Umbilical cord (tissue), 1 donor: ENCODE measurements at regions not wholly inside any gene's neighbourhood (a gene's known extent, or its start where the extent isn't known, plus 50 kb on each side); places are given as distances from the start of the nearest gene placed in this dataset.
A peak's percentile ranks its signal among the peaks of the same experiment; 100 is the strongest.
"Not testable (repeated sequence)": the region's sequence is repeated elsewhere in the genome, so short reads cannot be mapped to it uniquely, and the experiment has no call there.

ENCODE experiments used
- DNase-seq: peaks from one replicate; pipeline ENCODE4 v3.0.0-alpha.2; 2015; ENCODE audit warnings: low spot score

- DNase-seq = no peak
Observed at GRCh38 chr13:111064661-111065060, 50.4 kb upstream of the ARHGEF7 start.

GRCh38 chr13:111062966-111063365 is 52.1 kb upstream of the ARHGEF7 start:
- no peak for DNase-seq

DNA sequence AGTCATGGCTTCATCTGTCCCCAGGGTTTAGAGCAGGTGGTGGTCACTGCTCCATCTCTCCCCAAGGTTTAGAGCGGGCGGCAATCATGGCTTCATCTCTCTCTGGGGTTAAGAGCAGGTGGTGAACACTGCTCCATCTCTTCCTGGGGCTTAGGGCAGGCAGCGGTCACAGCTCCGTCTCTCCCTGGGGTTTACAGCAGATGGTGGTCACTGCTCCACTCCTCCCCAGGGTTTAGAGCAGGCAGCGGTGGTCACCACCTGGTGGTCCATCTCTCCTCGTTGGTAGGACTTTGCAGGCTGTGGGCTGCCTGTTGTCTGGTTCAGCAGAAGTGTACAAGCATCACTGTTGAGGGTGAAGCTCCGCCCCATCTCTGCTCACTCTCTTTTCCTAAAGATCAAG is 52.8 kb upstream of the ARHGEF7 start:
- no peak for DNase-seq

DNA sequence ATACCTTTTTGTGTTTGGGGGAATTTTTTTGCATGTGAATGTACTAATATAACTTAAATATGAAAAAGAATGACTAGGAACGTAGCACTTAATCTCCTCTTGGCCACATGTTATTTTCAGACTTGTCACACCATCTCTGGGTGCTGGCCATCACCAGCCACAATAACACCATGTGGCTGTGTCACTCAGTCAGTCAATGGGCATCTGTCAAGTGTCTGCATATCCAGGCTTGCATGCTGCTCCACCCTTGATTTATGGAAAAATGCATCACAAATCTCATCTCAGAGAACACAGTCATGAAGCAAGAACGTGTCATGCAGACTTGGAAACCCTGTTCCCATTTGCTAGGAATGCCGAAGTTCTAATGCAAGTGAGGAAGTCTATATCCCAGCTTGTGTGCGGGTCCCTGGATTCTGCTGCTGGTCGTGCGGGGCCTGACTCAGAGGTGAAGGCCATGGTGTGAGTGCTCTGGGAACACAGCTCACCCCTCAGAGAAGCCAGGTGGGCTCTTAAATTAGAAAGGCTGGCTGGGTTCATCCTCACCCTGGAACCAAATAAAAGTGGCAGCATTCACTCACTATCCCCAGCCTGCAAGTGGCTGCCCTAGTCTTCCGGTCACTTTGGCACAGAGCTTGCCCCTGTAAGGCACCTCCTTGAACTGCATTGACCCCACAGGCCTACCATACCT is 53.6 kb upstream of the ARHGEF7 start:
- DNase-seq = no peak

- DNase-seq = no peak
Observed at GRCh38 chr13:111060237-111060919, 54.7 kb upstream of the ARHGEF7 start.

DNA sequence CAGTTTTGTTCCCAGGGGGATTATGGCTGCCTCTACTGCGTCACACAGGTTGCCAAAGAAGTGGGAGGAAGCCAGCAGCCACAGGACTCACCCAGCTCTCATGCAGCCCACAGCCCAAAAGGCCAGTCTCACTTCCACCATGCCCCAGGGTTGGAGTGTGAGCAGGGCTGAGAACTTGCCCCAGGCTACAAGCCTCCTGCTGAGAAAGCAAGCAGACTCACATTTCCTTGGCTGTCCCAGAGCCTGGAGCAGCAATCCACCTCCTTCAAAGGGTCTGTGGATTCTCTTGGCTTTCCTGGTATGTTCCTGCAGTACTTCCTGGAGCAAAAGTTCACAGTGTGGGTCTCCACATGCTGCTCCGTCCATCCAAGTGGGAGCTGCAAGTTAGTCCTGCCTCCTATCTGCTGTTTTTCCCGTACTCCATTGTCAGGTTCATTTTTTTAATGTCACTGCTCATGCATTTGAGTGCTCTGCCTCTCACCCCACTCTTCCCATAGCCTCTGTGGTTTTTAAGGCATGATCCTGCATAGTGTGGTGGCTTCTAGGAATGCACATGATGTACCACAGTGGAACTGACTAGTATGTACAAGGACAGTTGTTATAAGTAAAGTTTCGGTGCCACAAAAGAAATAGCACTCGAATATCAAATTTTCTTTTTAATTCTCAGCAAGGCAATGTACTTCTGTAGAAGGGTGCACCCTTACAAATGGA is 56.2 kb upstream of the ARHGEF7 start:
- no peak for DNase-seq

DNA sequence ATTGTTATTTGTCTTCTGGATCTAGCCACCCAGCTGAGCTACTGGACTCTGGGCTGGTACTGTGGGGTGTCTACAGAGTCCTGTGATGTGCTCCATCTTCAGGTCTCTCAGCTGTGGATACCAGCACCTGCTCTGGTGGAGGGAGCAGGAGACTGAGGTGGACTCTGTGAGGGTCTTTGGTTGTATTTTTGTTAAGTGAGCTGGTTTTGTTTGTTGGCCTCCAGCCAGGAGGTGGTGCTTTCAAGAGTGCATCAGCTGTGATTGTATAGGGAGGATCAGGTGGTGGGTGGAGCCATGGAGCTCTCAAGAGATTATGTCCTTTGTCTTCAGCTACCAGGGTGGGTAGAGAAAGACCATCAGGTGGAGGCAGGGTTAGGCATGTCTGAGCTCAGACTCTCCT is 56.8 kb upstream of the ARHGEF7 start:
- not testable (repeated sequence) for DNase-seq

GRCh38 chr13:111051726-111052232 is 63.3 kb upstream of the ARHGEF7 start:
- not testable (repeated sequence) for DNase-seq

DNA sequence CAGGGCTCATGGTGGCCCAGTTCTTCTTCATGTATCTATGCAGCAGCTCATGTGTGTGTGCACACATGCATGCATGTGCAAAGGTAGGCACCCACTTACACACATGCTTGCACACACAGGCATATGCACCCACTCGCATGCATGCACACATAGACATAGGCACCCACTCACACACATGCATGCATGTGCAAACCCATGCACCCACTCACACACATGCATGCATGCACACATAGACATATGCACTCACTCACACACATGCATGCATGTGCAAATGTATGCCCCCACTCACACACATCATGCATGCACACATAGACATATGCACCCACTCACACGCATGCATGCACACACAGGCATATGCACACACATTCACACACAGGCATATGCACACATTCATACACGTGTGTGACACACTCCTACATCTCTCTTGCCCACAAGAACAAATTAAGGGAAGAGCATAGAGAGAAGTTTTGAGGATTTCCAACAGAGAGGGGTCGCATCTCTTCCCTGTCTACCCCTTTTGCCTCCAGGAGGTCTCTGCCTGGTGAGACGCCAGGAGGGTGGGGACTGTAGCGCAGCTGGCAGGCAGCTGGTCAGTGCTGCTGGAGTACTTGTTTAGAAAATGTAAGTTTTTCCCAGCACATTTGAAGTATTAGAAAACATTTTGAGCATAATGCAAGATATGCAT is 63.9 kb upstream of the ARHGEF7 start:
- DNase-seq = no peak

GRCh38 chr13:111050539-111050879 is 64.6 kb upstream of the ARHGEF7 start:
- no peak for DNase-seq

- DNase-seq = peak; percentile 28
Observed at GRCh38 chr13:111049791-111050538, 65.1 kb upstream of the ARHGEF7 start.

DNA sequence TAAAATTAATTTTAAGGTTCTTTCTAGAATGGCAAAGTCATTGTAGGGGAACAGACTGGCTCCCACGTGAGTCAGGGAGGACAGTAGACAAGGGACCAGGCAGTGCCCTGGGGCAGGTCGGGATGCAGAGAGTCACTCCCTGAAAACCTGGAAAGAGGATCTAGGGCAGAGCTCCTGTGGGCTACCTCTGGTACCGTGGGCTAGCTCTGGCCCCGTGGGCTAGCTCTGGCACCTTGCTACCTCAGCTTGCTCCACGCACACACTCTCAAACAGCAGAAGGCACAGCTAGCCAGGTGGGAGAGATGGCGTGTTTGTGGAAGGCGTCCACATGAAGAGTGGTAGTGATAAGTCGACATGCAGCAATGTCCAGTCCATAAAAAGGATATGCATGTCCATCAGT is 66.7 kb upstream of the ARHGEF7 start:
- DNase-seq = no peak

DNA sequence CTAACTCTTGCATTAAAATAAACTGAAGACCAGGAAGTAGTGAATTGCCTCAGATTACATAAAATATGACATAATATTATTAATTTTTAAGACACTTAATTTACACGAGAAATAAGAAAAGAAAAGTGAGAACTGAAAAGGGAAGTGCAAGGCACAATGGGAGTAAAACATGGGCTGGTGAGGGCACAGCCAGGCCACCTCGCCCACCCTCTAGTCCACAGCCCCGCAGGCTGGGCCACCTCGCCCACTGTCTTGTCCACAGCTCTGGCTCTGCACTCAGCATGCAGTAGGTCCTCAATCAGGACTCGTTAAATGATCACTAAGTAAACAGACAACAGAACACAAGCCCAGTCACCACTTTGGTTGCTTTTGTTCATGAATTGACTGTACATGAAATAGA is 67.8 kb upstream of the ARHGEF7 start:
- DNase-seq = no peak

DNA sequence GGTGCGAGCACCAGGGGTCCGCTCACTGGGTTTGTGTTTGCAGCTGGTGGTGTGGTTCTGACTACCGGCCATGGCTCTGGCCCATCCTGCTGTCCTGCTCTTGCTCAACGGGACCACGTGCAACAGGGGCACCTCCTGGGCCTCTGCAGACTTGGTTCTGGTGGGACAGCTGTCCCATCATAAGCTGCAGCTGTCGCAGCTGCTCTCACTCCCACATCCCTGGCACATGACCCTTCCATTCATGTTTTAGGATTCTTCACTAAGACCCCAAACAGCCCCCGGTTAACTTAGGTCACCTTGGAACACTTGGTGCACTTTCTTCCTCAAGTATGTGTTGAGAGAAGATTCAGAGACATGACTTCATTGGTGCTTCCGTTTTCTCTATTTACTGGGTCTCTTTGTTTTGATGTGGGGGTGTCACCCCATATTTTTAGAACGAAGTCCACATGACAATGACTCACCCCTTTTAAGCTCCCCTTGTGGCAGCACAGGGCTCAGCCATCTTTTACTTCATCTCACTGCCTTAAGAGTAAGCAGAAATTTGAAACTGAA is 68.4 kb upstream of the ARHGEF7 start:
- DNase-seq = no peak

DNA sequence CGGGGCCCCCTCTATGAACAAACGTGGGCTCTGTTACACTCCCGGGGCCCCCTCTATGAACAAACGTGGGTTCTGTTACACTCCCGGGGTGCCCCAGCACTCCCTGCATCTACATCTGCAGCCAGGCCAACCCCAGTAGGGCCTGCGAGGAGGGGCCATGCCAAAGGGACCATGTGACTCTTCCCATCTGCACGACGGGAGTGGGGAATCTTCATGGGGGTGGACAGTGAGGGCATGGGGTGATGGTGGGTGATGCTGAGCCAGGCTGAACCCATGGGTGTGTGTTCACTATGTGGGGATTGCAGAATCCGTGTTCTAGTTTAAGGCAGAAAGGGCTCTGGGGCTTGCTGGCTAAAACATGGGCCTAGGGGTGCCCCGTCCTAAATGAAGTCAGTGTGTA is 69.9 kb upstream of the ARHGEF7 start:
- no peak for DNase-seq

- no peak for DNase-seq
Observed at GRCh38 chr13:111044087-111044830, 70.9 kb upstream of the ARHGEF7 start.

GRCh38 chr13:111043575-111043982 is 71.5 kb upstream of the ARHGEF7 start:
- no peak for DNase-seq

GRCh38 chr13:111042661-111043226 is 72.4 kb upstream of the ARHGEF7 start:
- peak; percentile 10 for DNase-seq

- no peak for DNase-seq
Observed at GRCh38 chr13:111040830-111041229, 74.3 kb upstream of the ARHGEF7 start.

DNA sequence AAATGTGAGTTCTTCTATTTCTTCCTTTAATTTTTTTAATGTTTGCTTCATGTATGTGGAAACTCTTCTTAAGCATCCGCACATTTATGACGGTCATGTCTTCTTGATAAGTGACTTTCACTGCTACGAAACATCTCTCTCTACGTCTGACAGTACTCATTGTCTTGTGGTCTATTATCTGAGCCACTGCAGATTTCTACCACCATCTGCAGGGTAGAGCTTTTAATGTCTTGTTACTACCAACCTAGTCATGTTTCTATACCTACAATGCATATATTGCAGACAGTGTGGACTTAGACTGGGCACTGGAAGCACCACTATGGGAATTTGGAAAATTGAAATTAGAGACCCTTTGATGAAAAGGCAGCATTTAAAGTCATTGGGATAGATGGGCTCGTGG is 75.4 kb upstream of the ARHGEF7 start:
- DNase-seq = no peak
